GM12873 (cell line): ENCODE measurements at regions not wholly inside any gene's neighbourhood (a gene's known extent, or its start where the extent isn't known, plus 50 kb on each side); places are given as distances from the start of the nearest gene placed in this dataset.

Source experiments
- CTCF ChIP-seq: IDR thresholded peaks from 2 replicates; pipeline ENCODE4 v1.5.1; 2012; ENCODE audit warnings: low read depth, mild to moderate bottlenecking, moderate library complexity, low read length, control low read depth; ENCODE audit not compliant: insufficient read depth; ENCODE audit errors: missing control alignments

DNA sequence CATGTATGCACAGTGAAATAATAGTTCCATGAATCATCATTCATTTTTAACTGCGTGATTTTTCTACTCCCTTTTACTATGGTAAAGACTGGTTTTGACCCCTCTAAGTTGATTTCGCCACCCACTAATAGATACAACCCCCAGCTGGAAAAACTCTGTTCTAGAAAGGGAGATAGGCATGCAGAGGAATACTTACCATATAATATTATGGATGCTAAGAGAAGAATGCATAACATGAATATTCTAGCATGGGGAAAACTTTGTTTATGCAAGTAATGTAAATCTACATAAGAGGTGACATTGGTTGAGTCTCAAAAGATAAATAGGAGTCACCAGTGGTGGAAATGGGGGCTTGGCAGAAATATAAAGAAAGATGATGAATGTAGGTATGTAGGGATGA is 97.3 kb upstream of the MBL2 start:
- no peak for TF ChIP-seq CTCF

- no peak for TF ChIP-seq CTCF
Measured at GRCh38 chr10:52865213-52865612, 92.6 kb upstream of the MBL2 start.

DNA sequence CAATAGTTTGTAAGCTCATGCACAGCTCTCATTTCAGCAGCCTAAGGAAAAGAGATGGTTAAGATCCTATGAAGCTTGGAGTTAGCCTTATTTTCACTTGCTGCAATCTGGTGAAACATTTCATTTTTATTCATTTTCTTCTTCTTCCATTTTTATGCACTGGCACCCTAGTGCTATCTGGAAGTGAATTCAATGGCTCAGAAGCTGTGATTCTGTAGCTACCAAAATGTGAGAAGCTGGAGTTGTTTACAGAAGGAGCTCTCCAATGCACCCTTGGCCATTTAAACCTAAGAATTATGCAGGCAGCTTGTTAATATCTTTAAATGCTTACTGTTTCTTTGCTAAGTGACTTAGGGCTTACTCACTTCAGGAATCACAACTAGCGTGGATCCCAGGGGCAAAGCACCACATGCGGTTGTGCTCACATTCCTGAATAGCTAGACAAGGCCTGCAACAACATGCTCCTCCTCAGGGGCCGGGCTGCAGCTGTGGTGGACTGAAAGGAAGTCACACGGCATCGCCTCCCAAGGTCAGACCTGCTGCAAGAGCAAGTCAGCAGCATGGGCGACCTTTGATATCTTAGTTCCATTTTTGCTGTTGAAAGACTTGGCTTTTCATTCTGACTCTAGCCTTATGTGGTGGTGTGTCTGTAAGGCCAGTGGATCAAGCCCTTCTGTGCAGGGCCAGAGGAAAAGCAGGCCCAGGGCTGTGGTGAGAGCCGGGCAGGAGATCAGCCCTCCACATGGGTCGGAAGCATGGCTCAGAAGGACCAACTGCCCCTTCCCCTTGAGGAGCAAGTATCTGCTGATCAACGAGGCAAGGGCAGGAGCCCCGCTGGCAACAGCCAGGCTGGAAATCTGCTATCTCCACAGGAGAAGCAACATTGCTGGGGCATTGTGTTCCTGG is 91.9 kb upstream of the MBL2 start:
- no peak for TF ChIP-seq CTCF

DNA sequence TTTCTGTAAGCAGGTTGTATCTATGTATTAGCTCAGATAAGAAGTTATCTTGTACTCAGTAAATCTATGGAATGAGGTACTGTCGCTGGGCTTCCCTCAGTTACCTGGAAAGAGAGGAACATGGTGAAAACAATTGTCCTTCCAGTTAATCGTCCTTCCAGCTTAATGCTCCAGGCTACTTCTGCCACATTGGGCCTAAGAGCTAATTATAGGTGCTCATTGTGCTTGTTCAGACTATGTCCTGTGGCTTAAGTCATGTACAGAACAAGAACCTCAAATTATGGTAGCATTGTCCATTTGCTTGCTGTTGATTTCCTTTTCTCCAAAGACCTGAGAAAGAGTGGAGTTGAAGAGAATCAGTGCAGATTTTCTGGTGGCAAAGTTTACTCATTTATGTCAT is 86.1 kb upstream of the MBL2 start:
- TF ChIP-seq CTCF = no peak

GRCh38 chr10:52855546-52856325 is 83.2 kb upstream of the MBL2 start:
- TF ChIP-seq CTCF = no peak

DNA sequence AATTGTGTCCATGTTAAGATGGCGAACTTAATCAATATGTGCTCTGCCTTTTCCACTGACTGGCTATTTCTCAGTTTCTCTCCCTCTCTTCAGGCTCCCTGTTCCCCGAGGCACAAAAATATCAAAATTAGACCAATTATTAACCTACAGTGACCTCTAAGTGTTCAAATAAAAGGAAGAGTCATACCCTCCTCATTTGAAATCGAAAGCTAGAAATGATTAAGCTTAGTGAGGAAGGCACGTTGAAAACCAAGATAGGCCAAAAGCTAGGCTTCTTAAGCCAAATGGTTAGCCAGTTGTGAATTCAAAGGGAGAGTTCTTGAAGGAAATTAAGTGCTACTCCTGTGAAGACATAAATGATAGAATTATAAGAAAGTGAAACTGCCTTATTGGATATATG is 81.1 kb upstream of the MBL2 start:
- no peak for TF ChIP-seq CTCF

DNA sequence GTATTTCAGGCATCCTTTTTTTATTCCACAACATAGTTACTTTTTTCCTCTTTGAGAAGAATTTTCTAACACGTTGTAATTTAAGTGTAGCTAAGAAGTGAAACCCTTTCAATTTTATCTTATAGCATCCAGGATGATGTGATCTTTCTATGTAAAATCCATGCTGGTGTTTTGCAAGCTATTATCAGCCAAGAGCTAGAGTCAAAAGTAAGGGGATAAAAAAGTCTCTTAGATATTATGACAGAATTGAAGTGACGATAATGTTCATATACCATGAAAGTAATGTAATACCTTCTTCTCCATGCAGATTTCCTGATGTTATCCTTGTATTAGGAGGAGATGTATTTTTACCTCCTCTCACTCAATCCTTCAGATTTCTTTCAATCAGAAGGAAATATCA is 64.2 kb upstream of the MBL2 start:
- no peak for TF ChIP-seq CTCF
